KMS-11 (cell line): ENCODE measurements at regions not wholly inside any gene's neighbourhood (a gene's known extent, or its start where the extent isn't known, plus 50 kb on each side); places are given as distances from the start of the nearest gene placed in this dataset.

Experiments used
- H2AFZ ChIP-seq: fragments of 200-600 bp; sonication (generic); 2 replicates; pipeline ENCODE4 v1.6.1; 2016; ENCODE audit warnings: antibody characterized with exemption, mixed run types, low read depth
- H3K27ac ChIP-seq: fragments of 200-600 bp; sonication (generic); 2 replicates; pipeline ENCODE4 v1.6.1; 2016; ENCODE audit warnings: mild to moderate bottlenecking, mixed run types
- H3K27me3 ChIP-seq: fragments of 200-600 bp; sonication (generic); 2 replicates; pipeline ENCODE4 v1.6.1; 2017; ENCODE audit warnings: mild to moderate bottlenecking, low read depth, mixed run types, moderate library complexity; ENCODE audit not compliant: insufficient read depth
- H3K36me3 ChIP-seq: fragments of 200-600 bp; sonication (generic); 2 replicates; pipeline ENCODE4 v1.6.1; 2017; ENCODE audit warnings: mild to moderate bottlenecking, mixed run types; ENCODE audit not compliant: insufficient read depth
- H3K4me1 ChIP-seq: fragments of 200-600 bp; sonication (generic); 2 replicates; pipeline ENCODE4 v1.6.1; 2016; ENCODE audit warnings: mild to moderate bottlenecking, low read depth, mixed run types; ENCODE audit not compliant: poor library complexity, severe bottlenecking
- H3K4me2 ChIP-seq: fragments of 200-600 bp; sonication (generic); 2 replicates; pipeline ENCODE4 v1.7.0; 2016; ENCODE audit warnings: mild to moderate bottlenecking, mixed run types
- H3K4me3 ChIP-seq: fragments of 200-600 bp; sonication (generic); IDR thresholded peaks from 2 replicates; pipeline ENCODE4 v1.6.1; 2017; ENCODE audit warnings: low read depth, low read length, mixed read lengths; ENCODE audit not compliant: insufficient read depth
- H3K79me2 ChIP-seq: fragments of 200-600 bp; sonication (generic); 2 replicates; pipeline ENCODE4 v1.6.1; 2016; ENCODE audit warnings: low read depth, mixed run types; ENCODE audit not compliant: insufficient read depth
- H3K9ac ChIP-seq: fragments of 200-600 bp; sonication (generic); 2 replicates; pipeline ENCODE4 v1.6.1; 2016; ENCODE audit warnings: mild to moderate bottlenecking, mixed run types
- H4K20me1 ChIP-seq: fragments of 200-600 bp; sonication (generic); 2 replicates; pipeline ENCODE4 v1.6.1; 2016; ENCODE audit warnings: mild to moderate bottlenecking, mixed run types; ENCODE audit not compliant: insufficient read depth
- CTCF ChIP-seq: fragments of 200-600 bp; sonication (generic); conservative IDR thresholded peaks from 2 replicates; pipeline ENCODE4 v1.6.1; 2017; ENCODE audit warnings: low read depth, mild to moderate bottlenecking, antibody characterized with exemption, low read length, moderate library complexity, mixed read lengths

GRCh38 chr9:81855538-81855937 is 72.7 kb upstream of the SPATA31D4 start:
- Histone ChIP-seq H2AFZ (no peak overlapping the region), H3K9ac (no peak overlapping the region), H3K4me2 (no peak overlapping the region), H3K79me2 (no peaks in the 10 kb centered on the region), H3K27ac (no peak overlapping the region), H3K27me3 (no peaks in the 10 kb centered on the region), H4K20me1 (no peaks in the 10 kb centered on the region), H3K4me3 (no peak overlapping the region), H3K36me3 (no peaks in the 10 kb centered on the region), H3K4me1 (no peaks in the 10 kb centered on the region)
- TF ChIP-seq CTCF: no peak

GRCh38 chr9:81858657-81859430 is 69.4 kb upstream of the SPATA31D4 start:
- Histone ChIP-seq H3K4me3 (no peak overlapping the region), H4K20me1 (no peaks in the 10 kb centered on the region), H3K79me2 (no peaks in the 10 kb centered on the region), H3K9ac (no peak overlapping the region), H3K27me3 (no peaks in the 10 kb centered on the region), H3K36me3 (no peaks in the 10 kb centered on the region), H3K4me1 (no peaks in the 10 kb centered on the region), H3K4me2 (no peak overlapping the region), H3K27ac (no peak overlapping the region), H2AFZ (no peak overlapping the region)
- TF ChIP-seq CTCF: no peak

GRCh38 chr9:81860581-81860980 is 67.6 kb upstream of the SPATA31D4 start:
- H3K27ac ChIP-seq: no peak overlapping the region
- H3K36me3 ChIP-seq: no peaks in the 10 kb centered on the region
- no peak overlapping the region for H3K4me2 ChIP-seq
- H3K9ac ChIP-seq: no peak overlapping the region
- no peaks in the 10 kb centered on the region for H3K27me3 ChIP-seq
- no peak for TF ChIP-seq CTCF
- H3K79me2 ChIP-seq: no peaks in the 10 kb centered on the region
- H3K4me1 ChIP-seq: no peaks in the 10 kb centered on the region
- no peak overlapping the region for H3K4me3 ChIP-seq
- H4K20me1 ChIP-seq: no peaks in the 10 kb centered on the region
- H2AFZ ChIP-seq: no peak overlapping the region

- H2AFZ ChIP-seq: no peak overlapping the region
- H3K79me2 ChIP-seq: no peaks in the 10 kb centered on the region
- no peaks in the 10 kb centered on the region for H3K27me3 ChIP-seq
- no peak overlapping the region for H3K4me3 ChIP-seq
- no peak overlapping the region for H3K27ac ChIP-seq
- H3K4me2 ChIP-seq: no peak overlapping the region
- no peak for TF ChIP-seq CTCF
- H3K36me3 ChIP-seq: no peaks in the 10 kb centered on the region
- H3K4me1 ChIP-seq: no peaks in the 10 kb centered on the region
- H4K20me1 ChIP-seq: no peaks in the 10 kb centered on the region
- no peak overlapping the region for H3K9ac ChIP-seq
Measured at GRCh38 chr9:81861644-81862043, 66.6 kb upstream of the SPATA31D4 start.
